Mesodermal cell (in vitro differentiated cells): ENCODE measurements at regions not wholly inside any gene's neighbourhood (a gene's known extent, or its start where the extent isn't known, plus 50 kb on each side); places are given as distances from the start of the nearest gene placed in this dataset.

Experiments used
- H3K27ac ChIP-seq: 2 replicates; pipeline ENCODE4 v1.7.0; 2013; ENCODE audit warnings: mild to moderate bottlenecking, low read depth, low read length, moderate library complexity; ENCODE audit not compliant: severe bottlenecking
- H3K36me3 ChIP-seq: 2 replicates; pipeline ENCODE4 v1.7.1; 2013; ENCODE audit warnings: mild to moderate bottlenecking, low read length, moderate library complexity; ENCODE audit not compliant: control insufficient read depth, insufficient read depth
- H3K4me1 ChIP-seq: one replicate; pipeline ENCODE4 v1.7.1; 2013; ENCODE audit warnings: mild to moderate bottlenecking, low read length; ENCODE audit not compliant: insufficient read depth, control insufficient read depth, poor library complexity, severe bottlenecking
- H3K4me3 ChIP-seq: 2 replicates; pipeline ENCODE4 v1.7.0; 2013; ENCODE audit warnings: low read length, control low read depth, mild to moderate bottlenecking; ENCODE audit not compliant: insufficient read depth, poor library complexity, severe bottlenecking; ENCODE audit errors: extremely low read depth
- H3K9me3 ChIP-seq: 2 replicates; pipeline ENCODE4 v1.7.1; 2013; ENCODE audit warnings: mild to moderate bottlenecking, low read length, moderate library complexity; ENCODE audit not compliant: control insufficient read depth
- WGBS, 2 experiments: methylation state at CpG; one replicate each; pipeline ENCODE4 v1.1.5; 2013; ENCODE audit warnings: missing lambda C conversion rate in 2 of 2; ENCODE audit not compliant: insufficient coverage in 2 of 2; 5-methylcytosine and 5-hydroxymethylcytosine counted together

DNA sequence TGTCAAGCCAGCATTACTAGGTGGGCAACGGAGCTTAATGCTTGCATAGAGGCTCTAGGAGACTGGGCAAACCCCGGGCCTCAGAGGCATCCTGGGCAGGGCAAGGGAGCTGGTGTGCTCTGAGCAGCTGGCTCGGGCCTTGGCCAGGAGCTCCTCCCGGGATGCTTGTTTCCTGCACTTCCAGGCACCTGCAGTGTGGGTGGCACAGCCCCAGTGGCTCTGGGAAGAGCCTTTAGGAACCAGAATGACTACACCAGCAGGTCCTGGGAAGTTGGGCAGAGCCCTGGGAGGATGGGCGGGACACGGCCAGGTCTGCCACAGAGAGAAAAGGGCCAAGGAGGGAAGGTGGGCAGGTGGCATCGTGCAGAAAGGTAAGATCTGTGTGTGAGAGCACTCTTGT is 80.4 kb upstream of the CD93 start:
- Histone ChIP-seq H3K27ac (no peak overlapping the region), H3K9me3 (no peaks in the 10 kb centered on the region), H3K36me3 (no peaks in the 10 kb centered on the region), H3K4me3 (no peak overlapping the region), H3K4me1 (peaks cover 4% of the 10 kb centered on the region)
- 90 to 96% methylated on average over 6 of the region's 7 CpGs for WGBS, 2 experiments

DNA sequence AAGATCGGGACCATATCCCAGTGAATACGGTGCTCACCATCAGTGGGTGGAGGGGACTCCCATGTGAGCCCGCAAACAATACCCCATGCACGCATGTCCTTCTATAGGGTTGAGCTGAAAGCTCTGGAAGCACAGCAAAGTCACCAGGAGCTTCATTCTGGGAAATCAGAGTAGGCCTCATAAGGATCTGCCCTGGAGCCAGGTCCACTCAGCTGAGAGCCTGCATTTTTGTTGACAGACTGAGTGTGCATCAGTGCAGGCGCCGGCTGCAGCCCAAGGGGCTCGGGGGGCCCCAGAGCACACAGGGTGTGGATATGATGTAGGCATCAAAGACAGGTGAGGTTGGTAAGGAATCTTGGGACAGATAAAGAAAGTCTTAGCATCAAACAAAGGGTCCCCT is 79.8 kb upstream of the CD93 start:
- H3K4me1 ChIP-seq = peaks cover 8% of the 10 kb centered on the region
- H3K27ac ChIP-seq = no peak overlapping the region
- no peak overlapping the region for H3K4me3 ChIP-seq
- 93 to 95% methylated on average over 3 to 5 of the region's 7 CpGs for WGBS, 2 experiments
- no peaks in the 10 kb centered on the region for H3K9me3 ChIP-seq
- H3K36me3 ChIP-seq = no peaks in the 10 kb centered on the region

DNA sequence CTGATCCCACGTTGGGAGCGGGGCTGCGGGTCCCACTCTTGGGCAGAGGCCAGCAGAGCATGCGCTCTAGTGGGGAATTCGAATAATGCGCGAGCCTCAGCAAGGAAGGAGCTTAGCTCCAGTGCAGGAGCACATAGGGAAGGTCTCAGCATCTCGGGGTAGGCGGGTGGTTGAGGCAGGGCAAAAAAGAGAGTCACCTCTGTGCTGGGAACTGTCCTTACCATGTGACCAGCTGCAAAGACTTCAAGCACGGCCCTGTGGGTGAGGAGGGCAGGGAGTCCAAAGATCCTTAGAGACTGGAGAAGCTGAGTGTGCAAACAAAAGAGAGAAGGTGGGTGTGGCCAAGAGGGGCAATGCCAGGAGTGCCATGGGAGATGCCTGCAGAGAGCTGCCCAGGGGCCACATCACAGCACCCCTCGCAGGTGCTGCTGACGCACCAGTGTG is 79.2 kb upstream of the CD93 start:
- 57 to 58% methylated on average over 9 to 12 of the region's 12 CpGs for WGBS, 2 experiments
- H3K9me3 ChIP-seq = no peaks in the 10 kb centered on the region
- H3K4me3 ChIP-seq = no peak overlapping the region
- peaks cover 14% of the 10 kb centered on the region for H3K4me1 ChIP-seq
- no peaks in the 10 kb centered on the region for H3K36me3 ChIP-seq
- H3K27ac ChIP-seq = no peak overlapping the region

DNA sequence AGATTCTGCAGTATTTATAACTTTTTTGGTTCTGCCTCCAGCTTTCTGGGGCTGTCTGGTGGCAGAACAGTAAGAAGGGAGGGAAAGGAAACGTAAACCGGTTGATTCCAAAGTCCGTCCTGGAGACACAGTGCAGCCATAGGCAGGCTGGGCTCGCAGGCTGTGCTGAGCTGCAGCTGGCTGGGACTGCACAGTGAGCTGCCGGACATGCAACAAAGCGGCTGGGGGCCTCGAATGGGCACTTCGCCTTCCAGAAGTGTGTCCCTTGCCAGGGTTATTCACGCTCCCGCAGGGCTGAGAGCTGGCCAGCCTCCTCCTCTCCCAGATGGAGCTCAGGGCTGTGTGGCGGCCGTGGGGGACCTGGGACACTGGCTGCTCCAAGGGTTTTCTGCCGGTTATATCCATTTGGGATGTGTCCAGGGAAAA is 78.1 kb upstream of the CD93 start:
- 91 to 95% methylated on average over 9 to 13 of the region's 13 CpGs for WGBS, 2 experiments
- Histone ChIP-seq H3K27ac (no peak overlapping the region), H3K9me3 (no peaks in the 10 kb centered on the region), H3K36me3 (no peaks in the 10 kb centered on the region), H3K4me3 (no peak overlapping the region), H3K4me1 (peaks cover 23% of the 10 kb centered on the region)

DNA sequence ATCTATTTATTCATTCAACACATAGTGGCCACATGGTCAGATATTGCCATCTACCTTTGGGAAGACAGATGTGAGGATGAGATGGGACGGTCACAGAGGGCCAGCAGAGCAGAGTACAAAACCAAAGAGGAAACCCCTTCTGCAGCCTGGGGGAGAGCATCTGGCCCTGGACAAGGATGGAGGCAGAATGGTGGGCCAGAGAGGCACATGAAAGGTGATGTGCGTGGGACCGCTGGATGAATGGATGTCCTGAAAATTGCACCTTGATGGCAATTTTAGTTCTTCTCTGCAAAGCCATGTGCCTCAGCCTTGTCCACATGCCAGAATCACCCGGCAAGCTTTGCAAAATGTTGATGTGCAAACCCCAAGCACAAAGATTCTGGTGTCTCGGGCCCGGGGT is 77.4 kb upstream of the CD93 start:
- Histone ChIP-seq H3K36me3 (no peaks in the 10 kb centered on the region), H3K4me3 (no peak overlapping the region), H3K4me1 (peaks cover 23% of the 10 kb centered on the region), H3K9me3 (no peaks in the 10 kb centered on the region), H3K27ac (no peak overlapping the region)
- WGBS, 2 experiments = 94 to 96% methylated on average over 5 to 6 of the region's 6 CpGs

DNA sequence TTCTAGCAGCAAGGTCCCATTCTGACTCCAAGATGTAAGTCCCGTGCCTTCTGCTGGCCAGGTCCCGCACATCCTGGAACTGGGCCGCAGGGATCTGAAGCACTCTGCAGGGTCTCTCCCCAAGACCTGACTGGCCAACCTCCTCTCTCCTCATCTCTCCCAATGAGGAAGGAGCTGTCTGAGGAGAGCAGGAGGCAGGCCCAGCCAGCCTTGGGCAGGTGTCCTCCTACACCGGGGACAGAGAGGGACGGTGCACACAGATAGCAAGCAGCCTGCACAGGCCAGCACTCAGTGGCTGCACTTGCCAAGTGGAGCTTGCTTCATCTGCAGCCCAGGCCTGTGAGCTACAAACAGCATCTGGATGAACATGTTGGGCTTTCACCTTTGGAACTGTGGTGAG is 76.8 kb upstream of the CD93 start:
- H3K36me3 ChIP-seq = no peaks in the 10 kb centered on the region
- no peak overlapping the region for H3K27ac ChIP-seq
- peaks cover 23% of the 10 kb centered on the region for H3K4me1 ChIP-seq
- WGBS, 2 experiments = 97 to 100% methylated on average over 2 to 5 of the region's 5 CpGs
- H3K9me3 ChIP-seq = no peaks in the 10 kb centered on the region
- no peak overlapping the region for H3K4me3 ChIP-seq

DNA sequence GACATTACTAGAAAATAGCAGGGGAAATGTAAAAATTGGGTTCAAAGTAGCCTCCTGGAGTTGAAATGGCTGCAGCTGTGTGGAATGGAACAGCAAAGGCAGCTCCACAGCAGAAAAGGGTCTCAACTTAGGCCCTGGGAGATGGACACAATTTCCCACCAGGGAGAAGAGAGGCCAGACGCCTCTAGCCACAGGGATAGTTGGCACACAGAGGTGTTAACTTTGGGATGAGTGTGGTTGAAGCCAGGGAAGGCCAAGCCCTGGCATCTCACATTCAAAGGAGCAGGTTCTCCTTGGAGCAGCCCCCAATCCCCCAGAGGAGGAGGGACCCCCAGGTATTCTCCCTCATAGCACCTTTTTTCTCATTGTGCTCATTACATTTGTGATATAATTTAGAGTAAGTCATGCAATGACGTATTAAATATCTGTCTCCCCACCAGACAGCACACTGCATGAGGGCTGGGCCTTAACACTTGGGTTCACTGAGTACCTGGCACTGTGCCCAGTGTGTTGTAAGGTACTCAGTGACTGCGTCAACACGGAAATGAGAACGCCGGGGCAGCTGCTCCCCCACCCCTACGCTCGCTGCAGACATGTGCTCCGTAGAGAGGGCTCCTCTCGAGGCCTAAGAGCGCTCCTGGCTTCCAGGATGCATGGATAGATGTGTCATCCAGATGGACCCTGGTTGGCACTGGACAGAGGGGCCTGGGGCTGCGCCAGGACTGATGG is 76.0 kb upstream of the CD93 start:
- Histone ChIP-seq H3K4me3 (no peak overlapping the region), H3K4me1 (peaks cover 23% of the 10 kb centered on the region), H3K27ac (no peak overlapping the region), H3K36me3 (no peaks in the 10 kb centered on the region), H3K9me3 (no peaks in the 10 kb centered on the region)
- 98% methylated on average over 10 of the region's 12 CpGs for WGBS, 2 experiments

DNA sequence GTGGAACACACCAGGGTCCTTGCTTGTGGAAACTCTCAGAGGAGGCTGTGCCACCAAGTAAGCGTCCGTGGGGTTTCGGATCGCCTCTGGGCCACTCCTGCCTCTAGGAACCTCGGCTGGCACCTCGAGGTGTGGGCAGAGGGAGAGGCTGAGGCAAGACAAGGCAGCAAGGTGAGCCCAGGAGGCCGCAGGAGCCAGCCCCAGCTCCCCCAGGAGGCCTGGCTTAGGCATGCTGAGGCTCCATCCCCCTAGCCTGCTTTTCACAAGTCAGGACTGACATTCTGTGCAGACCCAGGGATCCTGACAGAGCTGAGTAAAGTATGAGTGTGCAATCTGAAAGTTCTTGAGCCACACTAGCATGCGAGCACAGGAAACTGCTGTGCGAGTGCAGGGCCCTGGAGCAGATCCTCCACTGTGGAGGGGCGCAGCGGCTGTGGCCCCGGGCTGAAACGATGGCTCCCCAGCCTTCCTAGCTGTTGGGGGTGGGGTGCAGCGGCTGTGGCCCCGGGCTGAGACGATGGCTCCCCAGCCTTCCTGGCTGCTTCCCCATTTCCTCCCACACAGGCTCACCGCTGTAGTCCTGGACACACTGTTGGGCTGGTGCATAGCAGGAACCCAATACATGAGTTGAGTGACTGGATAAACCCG is 75.2 kb upstream of the CD93 start:
- H3K36me3 ChIP-seq = no peaks in the 10 kb centered on the region
- 86 to 87% methylated on average over 8 to 15 of the region's 18 CpGs for WGBS, 2 experiments
- no peak overlapping the region for H3K27ac ChIP-seq
- peaks cover 23% of the 10 kb centered on the region for H3K4me1 ChIP-seq
- no peaks in the 10 kb centered on the region for H3K9me3 ChIP-seq
- no peak overlapping the region for H3K4me3 ChIP-seq

DNA sequence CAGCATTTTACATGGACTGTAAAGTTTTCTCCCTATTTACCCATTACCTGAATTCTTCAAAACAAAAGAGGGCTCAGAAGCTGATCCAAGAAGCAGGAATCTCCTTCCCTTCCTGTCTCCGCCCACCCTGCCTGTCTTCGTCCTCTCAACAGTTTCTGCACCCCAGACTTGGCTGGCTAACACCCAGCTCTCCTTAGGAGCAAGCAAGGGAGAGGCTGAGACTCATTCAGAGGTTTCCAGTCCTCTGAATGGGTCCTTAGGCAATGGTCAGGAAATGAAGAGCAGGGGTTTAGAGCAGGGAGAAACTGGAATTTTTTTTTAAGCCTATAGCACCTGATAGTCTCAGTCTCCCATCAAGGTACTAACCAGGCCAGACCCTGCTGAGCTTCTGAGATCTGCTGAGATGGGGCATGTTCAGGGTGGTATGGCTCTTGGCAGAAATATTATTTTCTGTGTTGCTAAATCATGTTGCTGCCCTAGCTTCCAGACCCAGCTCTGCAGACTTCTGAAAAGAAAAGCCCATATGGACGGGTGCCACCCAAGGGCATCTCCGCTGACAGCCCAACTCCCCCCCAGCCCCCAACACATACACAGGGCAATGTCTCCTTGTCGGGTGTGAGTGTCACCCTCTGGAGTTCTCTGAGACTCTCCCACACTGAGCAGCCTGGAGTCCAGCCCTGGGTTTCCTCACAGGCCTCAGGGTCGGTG is 74.6 kb upstream of the CD93 start:
- H3K27ac ChIP-seq = no peak overlapping the region
- no peaks in the 10 kb centered on the region for H3K9me3 ChIP-seq
- 76 to 83% methylated on average over 4 to 6 of the region's 6 CpGs for WGBS, 2 experiments
- no peaks in the 10 kb centered on the region for H3K36me3 ChIP-seq
- no peak overlapping the region for H3K4me3 ChIP-seq
- peaks cover 23% of the 10 kb centered on the region for H3K4me1 ChIP-seq

DNA sequence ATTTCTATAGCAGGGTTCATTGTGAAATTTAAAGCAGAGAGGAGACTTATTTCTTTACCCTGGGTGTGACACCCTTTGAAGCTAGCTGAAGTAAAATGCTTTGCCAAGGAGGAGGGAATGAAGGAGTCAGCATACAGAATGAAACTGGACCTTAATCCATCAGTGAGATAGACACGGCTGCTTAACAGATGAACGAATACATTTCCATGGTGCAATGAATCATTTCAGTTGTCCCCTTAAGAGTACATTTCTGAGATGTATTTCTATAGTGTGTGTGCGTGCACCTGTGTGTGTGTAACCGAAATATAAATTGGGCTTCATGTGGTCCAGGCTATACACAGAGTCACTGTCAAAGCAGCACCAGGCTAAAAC is 73.8 kb upstream of the CD93 start:
- no peak overlapping the region for H3K27ac ChIP-seq
- no peaks in the 10 kb centered on the region for H3K36me3 ChIP-seq
- no peaks in the 10 kb centered on the region for H3K9me3 ChIP-seq
- H3K4me1 ChIP-seq = peaks cover 23% of the 10 kb centered on the region
- no peak overlapping the region for H3K4me3 ChIP-seq
- WGBS, 2 experiments = 88 to 95% methylated on average over 4 of the region's 4 CpGs
